AG08395 (cell line): ENCODE measurements at regions not wholly inside any gene's neighbourhood (a gene's known extent, or its start where the extent isn't known, plus 50 kb on each side); places are given as distances from the start of the nearest gene placed in this dataset.
"Not testable (repeated sequence)": the region's sequence is repeated elsewhere in the genome, so short reads cannot be mapped to it uniquely, and the experiment has no call there.

Experiments
- DNase-seq: peaks from one replicate; pipeline ENCODE4 v3.0.0; 2012; ENCODE audit warnings: mixed read lengths, low spot score

DNA sequence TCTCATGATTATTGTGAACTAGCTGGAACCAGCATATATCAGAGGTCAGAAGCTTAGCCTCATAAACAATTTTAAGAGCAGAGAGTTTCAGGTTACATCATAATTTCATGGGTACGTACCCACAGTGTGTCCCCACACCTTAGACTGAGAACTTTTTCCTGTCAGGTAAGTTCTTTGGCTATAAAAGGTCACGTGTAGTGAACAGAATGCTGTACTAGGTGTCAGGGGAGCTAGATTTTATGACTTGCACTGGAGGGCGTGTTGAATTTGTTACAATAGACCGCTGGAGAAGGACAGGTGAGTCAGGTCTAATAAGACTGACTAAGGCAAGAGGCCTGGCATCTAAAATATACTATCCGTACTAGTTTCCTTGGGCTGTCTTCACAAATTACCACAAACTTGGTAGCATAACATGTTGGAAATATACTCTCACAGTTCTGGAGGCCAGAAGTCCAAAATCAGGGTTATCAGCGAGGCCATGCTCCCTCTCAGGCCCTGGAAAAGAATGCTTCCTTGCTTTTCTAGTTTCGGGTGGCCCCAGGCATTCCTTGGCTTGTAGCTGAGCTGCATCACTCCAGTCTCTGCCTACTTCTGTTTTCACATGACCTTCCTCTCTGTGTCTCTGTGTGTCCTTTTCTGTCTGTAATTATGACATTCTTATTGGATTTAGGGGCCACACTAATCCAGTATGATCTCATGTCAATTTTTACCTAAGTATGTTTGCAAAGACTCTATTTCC lies 512.0 kb upstream of the NR3C2 start:
- DNase-seq = no peak

DNA sequence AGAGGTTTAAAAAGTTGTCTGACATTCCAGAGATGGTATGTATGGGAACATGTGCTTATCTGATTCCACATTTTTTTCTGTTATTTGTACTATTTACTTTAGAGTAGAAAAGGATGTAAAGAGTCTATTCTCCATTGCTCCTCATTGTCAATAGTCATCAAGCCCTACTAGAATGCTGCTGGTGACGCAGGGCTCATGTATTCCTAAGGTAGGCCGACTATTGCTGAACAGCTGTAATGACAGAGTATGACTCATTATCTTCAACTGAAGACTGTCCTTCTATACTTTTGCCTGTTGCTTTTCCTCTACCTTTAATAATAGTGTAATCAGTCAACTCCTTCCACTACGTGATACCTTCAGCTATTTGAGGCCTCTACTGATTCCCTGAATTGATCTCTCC lies 509.1 kb upstream of the NR3C2 start:
- DNase-seq = no peak

DNA sequence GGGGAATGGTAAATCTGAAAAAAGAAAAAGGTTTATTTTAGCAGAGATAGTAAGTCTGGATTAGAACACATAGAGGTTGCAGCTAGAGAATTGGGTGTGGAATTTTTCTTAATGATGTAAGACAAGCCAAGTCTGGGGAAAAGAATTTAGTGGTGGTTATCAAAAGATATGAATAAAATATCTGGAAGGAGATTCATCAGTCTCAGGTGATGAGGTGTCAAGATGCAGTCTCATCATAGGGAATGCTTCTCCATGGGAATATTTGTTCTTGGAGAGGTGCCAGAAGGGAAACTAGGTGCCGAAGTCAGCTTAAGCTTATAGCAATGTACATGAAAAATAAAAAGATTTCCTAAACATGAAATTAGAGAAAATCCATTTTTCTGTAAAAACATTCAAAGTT lies 504.1 kb upstream of the NR3C2 start:
- DNase-seq = no peak

DNA sequence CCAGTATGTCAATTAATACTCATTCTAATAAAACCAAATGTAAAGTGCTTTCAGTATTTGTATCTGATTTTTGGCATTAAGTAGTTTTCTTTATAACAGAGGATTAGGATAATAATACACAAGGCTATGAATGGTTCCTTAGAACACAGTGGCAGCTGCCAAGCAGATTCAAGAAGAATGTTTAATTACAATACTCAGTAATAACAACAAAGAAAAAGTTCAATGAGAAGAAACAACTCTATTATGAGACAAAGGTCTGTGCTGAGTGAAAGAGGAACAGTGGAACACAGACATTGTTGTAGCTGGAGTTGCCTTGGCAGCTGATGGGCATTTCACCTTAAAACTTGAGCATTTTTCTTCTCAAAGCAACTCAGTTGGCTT lies 502.6 kb upstream of the NR3C2 start:
- no peak for DNase-seq

DNA sequence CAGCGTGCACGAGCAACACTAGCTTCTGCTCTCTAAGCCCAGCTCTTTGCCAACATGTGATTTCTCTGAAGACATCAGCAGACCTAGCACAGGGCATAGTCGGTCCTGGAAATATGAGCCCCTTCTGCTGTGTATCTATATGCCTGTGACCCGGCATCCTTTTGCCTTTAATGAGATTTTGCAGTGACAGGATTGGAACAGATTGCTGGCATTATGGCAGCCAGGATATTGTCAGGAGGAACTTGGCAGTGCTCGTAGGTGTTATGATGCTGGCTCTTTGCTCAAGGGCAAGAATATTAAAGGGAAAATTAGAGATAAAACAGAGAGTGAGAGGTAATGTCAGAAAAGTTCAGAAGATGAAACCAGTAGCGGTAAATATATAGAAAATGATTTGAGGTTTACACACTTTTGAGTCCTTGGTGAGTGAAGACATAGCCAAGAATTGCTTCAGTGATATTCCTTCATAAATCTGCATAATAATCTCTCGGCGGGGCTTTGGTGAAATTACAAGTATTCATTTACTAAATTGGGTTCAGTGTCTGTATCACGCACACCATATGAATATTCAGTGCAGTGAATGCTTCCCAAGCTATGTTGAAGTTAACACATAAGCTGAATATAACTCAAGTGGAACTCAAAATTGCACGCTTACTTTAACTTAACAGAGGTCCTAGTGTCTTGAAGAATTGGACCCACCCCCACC lies 502.1 kb upstream of the NR3C2 start:
- DNase-seq = no peak

DNA sequence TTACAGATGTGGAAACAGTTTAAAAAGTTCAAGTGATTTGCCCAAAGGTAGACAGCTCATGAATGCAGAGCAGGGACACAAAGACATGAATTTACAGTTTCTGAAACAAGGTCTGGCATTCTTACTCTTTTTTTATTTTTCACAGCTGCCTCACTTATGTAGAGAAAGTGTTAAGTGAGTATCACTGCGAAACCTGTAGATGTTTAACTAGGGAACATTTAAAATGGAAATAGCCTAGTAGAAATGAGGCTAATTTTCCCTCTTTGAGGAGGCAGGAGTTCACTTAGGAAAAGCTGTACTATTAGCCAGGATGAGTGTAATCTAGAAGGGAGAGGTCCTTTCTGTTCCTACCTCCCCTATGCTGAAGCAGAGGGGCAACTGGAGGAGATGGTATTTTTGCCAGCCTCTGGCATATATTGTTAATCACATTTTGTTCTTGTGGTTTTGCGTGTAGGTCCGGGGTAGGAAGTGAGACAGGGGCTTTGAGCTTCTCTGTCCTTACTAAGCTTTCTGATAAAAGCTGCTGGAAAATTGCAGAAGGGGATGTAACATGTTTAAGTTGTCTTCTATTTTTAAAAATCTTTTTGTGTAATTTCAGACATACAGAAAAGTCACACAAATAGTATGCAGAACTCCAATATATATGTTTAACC lies 492.8 kb upstream of the NR3C2 start:
- DNase-seq = no peak

DNA sequence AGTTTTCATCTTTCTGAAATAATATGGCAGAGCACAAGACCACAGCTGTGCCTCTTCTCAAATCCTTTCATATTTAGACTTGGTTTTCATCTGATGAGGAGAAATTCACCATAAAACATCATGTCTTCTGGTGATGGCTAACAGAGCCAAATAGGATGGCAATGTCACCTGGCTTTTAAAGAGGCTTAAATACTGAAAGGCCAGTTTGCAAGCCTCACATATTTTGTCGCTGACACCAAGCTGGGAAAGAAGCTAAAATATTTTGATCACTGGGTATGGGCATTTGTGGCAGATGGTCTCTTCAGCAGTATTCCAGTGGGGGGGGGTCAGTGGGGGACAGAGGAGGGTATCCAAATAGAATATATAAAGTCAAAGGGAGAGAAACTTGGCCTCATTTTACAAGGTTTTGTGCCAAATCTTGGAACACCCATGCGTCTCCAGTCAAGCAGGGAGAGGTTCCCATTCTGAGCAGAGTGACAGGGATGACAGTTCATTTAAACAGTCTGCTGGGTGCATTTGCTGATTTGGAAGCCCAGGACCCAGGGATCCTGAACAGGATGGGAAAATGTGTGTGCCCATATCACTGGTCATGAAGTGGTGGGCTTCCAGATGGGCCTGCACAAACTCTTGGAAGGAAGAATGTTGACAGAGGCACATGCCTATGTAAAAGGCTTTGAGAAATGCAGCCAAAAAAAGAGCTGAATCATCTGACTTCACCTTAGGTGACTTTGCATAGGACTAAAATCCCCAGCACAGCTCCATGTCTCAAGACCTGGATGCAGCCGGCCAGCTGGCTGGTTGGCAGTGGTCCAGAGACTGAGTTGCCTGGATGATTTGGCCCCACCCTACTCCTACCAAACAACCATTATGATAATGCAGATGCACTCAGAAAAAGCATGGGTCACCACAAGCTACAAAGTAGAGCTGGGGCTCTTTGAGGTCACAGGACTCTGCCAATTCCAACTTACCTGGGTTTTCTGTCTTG lies 484.4 kb upstream of the NR3C2 start:
- DNase-seq = peak; percentile 7

DNA sequence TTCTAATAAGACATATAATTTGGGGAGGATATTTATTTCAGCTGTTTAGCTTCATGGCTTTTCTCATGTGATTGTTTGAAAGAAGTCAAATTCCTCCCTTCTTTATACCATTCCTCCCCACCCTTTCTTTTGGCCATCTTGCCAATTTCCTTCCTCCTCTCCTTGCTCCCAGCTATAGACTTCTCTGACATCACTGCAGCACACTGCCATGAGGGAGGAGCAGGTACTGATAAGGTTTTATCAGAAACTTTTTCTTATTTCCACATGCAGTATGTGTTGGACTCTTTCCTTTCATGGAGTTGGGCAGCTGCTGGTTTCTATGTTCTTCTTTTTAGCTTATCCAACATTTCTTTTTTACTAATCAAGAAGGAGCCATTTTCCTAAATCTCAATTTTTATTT lies 481.7 kb upstream of the NR3C2 start:
- DNase-seq = no peak

DNA sequence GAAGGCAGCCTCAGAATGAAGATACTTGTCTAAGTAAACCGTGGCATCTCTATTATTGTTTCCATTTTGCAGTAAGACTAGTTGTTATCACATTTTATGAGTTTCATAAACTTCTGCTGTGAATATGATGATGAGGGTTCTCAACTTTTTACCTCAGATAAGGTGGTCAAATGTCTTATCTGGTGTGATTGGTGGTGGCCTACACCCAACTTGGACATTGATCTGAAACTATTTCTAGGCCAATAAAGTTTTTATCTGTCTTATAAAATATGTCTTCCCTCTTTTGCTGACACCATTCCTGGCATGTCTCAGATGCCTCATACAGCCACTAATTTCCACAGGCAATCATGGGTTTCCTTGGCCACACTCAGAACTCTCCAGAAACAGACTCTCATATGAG lies 480.3 kb upstream of the NR3C2 start:
- no peak for DNase-seq

DNA sequence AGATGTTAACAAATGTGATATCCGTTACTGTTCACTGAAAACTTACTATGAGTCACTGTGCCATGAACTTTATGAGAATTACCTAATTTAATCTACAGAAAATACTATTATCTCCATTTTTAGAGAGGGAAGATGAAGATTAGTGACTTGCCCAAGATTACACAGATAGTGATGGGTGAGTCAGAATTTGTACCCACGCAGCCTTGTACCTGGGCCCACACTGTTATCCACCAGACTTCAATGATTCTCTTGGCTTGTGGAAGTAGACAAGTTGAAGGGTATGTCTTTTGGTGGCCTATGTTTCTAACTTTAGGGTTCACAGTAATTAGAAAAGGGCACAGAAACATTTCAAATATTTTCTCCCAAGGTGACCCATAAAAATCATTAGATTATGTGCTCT lies 472.5 kb upstream of the NR3C2 start:
- DNase-seq = no peak

DNA sequence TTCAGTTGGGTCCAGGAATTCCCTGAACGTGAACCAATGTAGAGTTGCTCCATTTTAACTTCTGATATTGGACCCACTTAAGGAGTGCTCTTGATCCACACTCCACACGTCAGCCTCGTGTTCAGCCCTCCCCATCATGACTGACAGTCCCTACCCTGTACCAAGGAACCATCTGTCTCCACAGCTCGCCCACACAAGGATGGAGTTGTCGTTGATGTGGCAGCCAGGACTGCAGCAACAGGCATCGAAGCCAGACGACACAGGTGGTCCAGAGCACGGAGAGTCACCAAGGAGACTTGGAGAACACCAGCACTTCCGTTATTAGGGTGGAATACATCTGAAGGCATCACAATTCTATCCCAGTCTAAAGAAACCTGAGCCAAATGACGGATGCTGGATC lies 472.1 kb upstream of the NR3C2 start:
- no peak for DNase-seq

DNA sequence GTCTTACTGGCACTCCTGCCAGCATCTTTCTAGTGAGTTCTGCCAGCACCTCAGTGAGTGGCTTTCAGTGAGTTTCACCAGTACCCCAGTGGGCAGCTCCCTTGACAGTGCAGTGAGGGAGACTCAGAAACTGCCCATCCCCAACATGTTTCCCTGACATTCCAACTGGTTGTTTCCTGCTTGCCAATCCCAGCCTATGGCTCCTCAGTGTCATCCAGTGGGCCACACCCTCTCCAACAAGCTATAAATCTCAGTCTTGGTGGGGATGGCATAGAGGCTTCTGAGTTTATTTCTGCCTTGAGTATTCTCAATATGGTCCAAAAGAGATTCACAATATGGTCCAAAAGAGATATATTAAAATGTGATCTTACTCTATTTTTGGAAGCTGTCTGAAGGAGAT lies 461.2 kb upstream of the NR3C2 start:
- no peak for DNase-seq

DNA sequence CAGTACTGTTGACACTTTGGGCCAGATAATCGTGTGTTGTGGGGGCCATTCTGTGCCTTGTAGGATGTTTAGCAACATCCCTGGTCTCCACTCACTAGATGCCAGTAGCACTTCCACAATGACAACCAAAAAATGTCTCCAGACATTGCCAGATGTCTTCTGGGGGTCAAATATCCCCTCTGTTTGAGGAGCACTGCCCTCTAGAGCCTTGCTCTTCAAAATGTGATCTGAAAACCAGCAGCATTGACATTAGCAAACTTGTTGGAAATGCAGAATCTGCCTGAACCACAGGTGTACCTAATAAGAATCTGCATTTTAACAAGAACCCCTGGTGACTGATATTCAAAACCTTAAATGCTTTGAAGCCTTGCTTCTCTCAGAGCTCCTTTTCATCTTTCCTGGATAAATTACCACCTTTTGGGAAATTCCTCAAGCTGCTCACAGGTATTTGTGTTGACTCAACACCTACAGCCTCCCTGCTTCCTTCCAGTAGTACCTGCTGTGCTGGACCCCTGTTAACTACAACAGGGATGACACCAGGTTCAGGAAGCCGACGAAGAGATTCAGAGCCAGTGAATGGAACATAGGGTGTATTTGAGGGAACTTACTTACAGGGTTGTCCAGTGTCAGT lies 459.0 kb upstream of the NR3C2 start:
- DNase-seq = no peak

DNA sequence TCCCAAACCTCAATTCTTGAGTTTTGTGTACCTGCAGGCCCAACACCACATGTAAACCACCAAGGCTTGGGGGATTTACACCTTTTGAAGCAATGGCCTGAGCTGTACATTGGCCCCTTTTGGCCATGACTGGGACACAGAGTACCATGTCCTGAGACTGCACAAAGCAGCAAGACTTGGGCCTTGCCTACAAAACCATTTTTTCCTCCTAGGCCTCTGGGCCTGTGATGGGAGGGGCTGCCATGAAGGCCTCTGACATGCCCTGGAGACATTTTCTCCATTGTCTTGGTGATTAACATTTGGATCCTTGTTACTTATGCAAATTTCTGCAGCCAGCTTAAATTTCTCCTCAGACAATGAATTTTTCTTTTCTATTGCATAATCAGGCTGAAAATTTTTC lies 455.9 kb upstream of the NR3C2 start:
- not testable (repeated sequence) for DNase-seq

DNA sequence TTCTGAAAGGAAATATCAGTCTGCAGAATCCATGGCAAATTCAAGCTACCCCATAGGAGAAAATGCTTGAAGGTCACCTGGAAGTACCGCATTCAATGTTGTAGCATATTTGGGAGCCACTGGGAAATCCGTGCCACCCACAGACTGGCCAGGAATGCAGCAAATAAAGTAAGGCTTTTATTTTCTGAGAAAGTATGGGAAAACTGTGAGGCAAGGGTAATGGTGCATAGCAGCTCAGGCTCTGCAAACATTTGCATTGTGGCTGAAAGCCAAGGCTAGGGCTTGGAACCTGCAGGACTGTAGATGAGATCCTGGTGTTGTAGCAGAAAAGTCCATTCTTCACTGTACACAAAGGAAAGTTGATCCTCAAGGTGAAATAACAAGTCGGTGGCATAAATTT lies 450.9 kb upstream of the NR3C2 start:
- no peak for DNase-seq

DNA sequence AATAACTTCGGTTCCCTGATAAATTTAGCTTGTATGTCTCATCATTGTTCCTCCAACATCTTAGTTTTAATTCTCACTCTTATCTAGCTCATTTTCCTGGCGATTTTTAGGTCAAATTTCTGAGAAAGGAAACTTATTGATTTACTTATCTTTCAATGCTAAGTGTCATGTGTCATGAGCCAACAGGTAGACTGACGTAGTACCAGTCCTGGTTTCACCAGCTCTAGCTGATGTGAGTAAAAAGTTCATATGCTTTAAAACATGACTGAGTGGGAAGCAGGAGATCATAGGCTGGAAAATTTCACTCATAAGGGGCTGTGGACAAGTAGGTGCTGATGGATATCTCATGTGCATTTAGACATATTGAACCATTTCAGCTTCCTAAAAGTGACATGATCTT lies 441.7 kb upstream of the NR3C2 start:
- no peak for DNase-seq

DNA sequence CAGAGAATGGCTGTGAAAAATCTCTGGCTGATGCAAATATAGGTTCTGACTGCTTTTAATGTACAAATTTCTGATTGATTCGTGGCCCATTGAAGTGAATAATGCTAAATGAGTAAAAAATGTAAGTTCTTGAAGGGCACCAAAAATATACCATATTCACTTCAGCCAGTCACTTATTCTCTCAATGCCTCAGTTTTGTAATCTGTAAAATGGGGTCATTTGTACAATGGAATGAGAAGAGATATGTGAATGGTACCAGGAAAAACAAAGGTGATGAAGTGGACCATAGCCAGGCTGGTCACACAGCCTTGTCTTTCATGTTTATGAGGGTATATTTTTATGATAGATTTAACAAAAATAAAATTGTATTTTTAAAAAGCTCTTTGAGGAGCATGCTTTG lies 441.2 kb upstream of the NR3C2 start:
- DNase-seq = no peak

DNA sequence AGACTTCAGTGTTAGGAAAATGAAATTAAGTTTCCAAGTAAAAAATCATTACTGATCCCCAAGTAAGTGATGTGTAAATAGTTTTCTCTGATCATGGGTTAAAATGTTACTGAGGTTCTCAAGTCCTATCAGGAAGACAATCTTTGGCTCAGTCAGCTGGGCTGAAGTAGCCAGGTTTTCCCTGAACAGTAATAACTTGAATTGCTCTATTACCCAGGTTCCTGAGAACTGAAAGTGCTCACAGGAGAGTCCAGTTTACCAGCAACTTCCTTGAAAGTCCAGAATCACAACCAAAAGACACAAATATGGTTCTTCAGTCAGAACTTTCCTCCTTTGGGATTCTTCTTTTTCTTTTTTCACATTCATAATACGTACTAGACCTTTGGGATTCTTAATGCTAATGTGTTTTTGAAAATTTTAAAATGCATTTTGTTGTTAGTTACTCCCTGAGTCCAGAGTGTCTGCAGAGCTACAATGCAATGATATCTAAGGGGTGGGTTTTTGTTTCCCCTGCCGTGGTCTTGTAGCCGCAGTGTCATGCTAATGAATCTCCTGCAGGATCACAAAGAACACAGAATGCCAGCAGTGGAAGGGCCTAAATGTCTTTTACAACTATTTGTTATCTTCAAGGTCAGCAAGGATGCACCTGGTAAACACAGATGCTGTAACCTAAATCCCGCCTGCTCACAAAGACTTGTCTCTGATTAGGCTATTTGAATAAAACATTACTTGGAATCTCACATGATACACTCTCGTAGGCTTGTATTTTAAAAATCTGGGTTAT lies 439.8 kb upstream of the NR3C2 start:
- DNase-seq = no peak

DNA sequence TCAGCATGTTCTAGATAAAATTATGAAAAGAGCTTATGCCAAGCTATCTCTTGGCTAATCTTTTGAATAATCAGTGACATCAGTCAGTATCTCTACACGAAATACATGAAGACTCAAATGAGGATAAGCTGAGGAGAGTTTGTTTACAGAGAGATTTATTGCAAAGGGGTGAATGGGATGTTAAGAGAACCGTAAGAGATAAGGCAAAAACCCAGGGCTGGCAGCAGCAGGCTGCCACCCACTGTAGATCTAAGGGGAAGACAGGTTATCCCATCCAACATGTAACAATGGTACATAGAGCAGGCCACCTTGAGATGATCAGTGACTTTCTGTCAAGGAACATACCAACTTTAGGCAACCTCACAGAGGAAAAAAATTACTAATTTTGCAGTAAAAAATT lies 432.1 kb upstream of the NR3C2 start:
- DNase-seq = no peak

DNA sequence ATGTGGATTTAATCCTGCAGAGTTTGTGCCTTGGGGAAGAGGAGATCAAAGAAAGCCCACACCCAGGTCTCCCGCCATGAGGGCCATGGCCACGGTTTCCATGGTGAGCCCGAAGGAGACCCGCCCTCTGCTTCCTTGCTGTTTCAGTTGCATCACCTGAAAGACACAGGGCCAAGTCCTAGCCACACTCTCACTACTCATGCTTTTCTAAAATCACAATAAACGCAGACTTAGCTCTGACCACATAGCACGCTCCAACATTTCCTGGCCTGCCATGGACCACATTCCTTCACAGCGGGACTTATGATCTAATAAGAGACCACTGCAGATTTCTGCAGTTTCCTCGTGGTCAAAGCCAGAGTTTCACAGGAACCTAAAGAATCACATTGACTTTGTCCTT lies 426.0 kb upstream of the NR3C2 start:
- no peak for DNase-seq

DNA sequence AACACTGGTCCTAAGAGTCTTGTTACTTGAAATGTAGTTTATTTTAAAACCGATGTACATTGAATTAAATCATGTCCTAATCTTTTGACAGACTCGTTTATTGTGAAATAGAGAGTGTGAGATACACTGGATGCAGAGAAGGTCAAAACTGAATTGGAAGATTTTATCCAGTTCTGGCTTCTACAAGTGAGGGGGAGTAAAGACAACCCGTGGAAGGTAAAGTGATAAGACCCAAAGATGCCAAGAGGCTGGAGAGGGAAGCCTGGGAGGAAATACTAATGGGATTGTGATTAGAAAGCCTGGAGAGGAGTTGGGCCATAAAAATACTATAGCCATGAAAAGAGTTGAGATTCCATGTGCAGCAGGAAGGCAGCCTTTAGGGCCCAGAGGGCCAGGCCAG lies 424.5 kb upstream of the NR3C2 start:
- no peak for DNase-seq
